ENCODE measurements at regions not wholly inside any gene's neighbourhood (a gene's known extent, or its start where the extent isn't known, plus 50 kb on each side); places are given as distances from the start of the nearest gene placed in this dataset.

DNA sequence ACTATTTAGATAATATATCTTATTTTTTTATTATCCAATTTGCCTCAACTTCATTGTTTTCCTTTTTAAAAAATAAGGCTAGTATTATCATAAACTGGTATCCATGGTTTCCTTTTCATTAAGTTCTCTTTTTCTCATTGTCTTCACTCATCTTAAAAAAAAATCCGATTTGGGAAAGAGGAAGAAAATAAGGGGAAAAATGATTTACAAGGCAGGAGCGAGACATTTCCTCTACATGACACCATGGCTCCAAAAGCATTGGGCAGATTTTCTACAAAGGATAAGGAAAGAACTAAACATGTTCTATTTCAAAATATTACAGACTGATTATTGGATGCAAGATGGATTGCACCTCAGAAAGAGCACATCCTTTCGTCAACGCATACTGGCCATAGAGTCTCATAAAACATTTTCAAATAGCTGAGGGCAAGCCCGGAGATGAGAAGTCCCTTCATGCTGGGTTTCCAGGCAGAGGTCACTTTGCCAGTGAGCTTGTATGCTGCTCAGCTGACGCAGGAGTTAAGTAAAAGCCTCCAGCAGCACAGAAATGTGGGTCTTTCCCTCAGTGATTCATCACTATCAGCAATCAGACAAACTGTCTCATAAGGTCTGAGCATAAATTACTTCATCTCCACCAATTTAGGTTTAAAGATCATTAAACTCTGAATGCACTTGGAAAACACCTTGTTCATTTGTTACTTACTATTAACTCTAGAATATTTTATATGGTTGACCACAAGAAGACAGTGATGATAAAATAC is 129.0 kb upstream of the TNFAIP3 start (continued):
- TF ChIP-seq, protein P1, sequence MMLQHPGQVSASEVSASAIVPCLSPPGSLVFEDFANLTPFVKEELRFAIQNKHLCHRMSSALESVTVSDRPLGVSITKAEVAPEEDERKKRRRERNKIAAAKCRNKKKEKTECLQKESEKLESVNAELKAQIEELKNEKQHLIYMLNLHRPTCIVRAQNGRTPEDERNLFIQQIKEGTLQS (IDR thresholded peaks at IDR 0.05) = no peak
- TF ChIP-seq, protein P2, sequence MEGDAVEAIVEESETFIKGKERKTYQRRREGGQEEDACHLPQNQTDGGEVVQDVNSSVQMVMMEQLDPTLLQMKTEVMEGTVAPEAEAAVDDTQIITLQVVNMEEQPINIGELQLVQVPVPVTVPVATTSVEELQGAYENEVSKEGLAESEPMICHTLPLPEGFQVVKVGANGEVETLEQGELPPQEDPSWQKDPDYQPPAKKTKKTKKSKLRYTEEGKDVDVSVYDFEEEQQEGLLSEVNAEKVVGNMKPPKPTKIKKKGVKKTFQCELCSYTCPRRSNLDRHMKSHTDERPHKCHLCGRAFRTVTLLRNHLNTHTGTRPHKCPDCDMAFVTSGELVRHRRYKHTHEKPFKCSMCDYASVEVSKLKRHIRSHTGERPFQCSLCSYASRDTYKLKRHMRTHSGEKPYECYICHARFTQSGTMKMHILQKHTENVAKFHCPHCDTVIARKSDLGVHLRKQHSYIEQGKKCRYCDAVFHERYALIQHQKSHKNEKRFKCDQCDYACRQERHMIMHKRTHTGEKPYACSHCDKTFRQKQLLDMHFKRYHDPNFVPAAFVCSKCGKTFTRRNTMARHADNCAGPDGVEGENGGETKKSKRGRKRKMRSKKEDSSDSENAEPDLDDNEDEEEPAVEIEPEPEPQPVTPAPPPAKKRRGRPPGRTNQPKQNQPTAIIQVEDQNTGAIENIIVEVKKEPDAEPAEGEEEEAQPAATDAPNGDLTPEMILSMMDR (IDR thresholded peaks at IDR 0.05; ENCODE audit: low read depth, low read length, missing input control) = no peak

DNA sequence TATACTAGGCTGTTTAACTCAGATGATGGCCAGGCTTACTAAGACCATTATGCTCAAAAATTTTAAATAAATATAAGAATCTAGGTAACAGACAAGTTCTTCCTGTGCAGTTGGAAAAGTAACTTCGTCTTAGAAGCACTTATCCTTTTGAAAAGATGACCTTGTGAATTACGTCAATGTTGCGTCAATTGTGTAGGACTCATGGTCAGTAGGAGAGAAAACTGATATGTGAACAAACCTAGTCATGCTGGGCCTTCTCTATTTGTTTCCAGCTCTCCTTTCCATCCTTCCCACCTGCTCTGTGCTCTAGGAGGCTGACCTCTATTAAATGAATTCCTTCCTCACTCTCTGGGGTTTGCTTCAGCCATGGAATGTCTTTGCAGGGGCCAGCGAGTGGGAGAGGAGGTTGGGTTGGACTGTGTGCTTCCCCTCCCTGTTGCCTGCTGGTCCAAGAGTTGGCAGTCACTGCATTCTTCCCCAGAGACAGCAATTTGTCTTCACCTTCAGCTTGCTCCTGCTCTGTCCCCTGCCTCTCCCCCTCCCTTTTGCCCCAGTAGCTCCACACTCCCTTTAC is 128.0 kb upstream of the TNFAIP3 start:
- TF ChIP-seq RAD21 (IDR thresholded peaks at IDR 0.05) = no peak
- no peak for TF ChIP-seq FOXA2 (IDR thresholded peaks at IDR 0.05)
- no peak for TF ChIP-seq NR2F2 (IDR thresholded peaks at IDR 0.05)
- TF ChIP-seq, protein P3, sequence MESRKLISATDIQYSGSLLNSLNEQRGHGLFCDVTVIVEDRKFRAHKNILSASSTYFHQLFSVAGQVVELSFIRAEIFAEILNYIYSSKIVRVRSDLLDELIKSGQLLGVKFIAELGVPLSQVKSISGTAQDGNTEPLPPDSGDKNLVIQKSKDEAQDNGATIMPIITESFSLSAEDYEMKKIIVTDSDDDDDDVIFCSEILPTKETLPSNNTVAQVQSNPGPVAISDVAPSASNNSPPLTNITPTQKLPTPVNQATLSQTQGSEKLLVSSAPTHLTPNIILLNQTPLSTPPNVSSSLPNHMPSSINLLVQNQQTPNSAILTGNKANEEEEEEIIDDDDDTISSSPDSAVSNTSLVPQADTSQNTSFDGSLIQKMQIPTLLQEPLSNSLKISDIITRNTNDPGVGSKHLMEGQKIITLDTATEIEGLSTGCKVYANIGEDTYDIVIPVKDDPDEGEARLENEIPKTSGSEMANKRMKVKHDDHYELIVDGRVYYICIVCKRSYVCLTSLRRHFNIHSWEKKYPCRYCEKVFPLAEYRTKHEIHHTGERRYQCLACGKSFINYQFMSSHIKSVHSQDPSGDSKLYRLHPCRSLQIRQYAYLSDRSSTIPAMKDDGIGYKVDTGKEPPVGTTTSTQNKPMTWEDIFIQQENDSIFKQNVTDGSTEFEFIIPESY (IDR thresholded peaks at IDR 0.05) = no peak
- no peak for TF ChIP-seq TAF1 (conservative IDR thresholded peaks at IDR 0.05)
- no peak for TF ChIP-seq FOXA1 (IDR thresholded peaks at IDR 0.05)
- no peak for TF ChIP-seq HNF4G (IDR thresholded peaks at IDR 0.05)
- TF ChIP-seq, protein P4, sequence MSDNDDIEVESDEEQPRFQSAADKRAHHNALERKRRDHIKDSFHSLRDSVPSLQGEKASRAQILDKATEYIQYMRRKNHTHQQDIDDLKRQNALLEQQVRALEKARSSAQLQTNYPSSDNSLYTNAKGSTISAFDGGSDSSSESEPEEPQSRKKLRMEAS (IDR thresholded peaks at IDR 0.05) = no peak
- TF ChIP-seq EGR1 (IDR thresholded peaks at IDR 0.05; ENCODE audit: low read depth in 2 of 2) = no peak
- TF ChIP-seq HNF4A (conservative IDR thresholded peaks at IDR 0.05) = no peak
- Histone ChIP-seq H3K9me3 (ENCODE audit: control insufficient read depth in 4 of 4, low read length in 3 of 4) (no peaks in the 10 kb centered on the region), H3K4me3 (ENCODE audit: low read depth in 1 of 3, low read length in 3 of 3) (no peak overlapping the region), H3K4me1 (ENCODE audit: control insufficient read depth in 4 of 4, insufficient read depth in 4 of 4, low read length in 3 of 4) (no peaks in the 10 kb centered on the region), H3K27ac (ENCODE audit: low read depth in 1 of 2, low read length in 2 of 2) (no peak overlapping the region), H3K9ac (ENCODE audit: low read depth in 1 of 2, low read length in 2 of 2) (no peak overlapping the region), H3K27me3 (ENCODE audit: control insufficient read depth in 4 of 4, insufficient read depth in 4 of 4, low read length in 3 of 4) (no peaks in the 10 kb centered on the region), H3K36me3 (ENCODE audit: control insufficient read depth in 4 of 4, insufficient read depth in 3 of 4, low read depth in 1 of 4, low read length in 3 of 4) (no peaks in the 10 kb centered on the region)
- no peak for DNase-seq (ENCODE audit: low spot score)
- WGBS = 95% methylated on average over 4 of the region's 4 CpGs

DNA sequence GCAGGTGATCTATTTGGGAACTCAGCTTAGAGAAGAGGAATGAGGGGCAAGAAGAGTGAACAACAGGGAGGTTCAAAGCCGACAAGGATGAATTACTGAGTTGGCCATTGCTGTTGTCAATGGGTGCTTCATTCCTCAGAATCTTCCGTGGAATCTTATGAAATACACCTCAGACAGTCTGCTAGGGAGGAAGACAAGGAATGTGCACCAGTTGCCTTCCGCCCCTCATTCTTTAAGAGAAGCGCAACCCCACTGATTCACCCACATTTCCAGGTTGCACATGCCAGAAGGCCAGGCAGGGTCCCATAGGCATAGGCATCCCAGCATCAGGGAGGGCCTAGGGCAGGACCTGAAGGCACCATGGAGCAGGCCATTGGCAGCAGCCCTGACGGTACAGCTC is 127.5 kb upstream of the TNFAIP3 start:
- TF ChIP-seq, protein P3 (IDR thresholded peaks at IDR 0.05) = no peak
- TF ChIP-seq HNF4G (IDR thresholded peaks at IDR 0.05) = no peak
- DNase-seq (ENCODE audit: low spot score) = no peak
- 97% methylated on average over 5 of the region's 5 CpGs for WGBS
- Histone ChIP-seq H3K27ac (ENCODE audit: low read depth in 1 of 2, low read length in 2 of 2) (no peak overlapping the region), H3K36me3 (ENCODE audit: control insufficient read depth in 4 of 4, insufficient read depth in 3 of 4, low read depth in 1 of 4, low read length in 3 of 4) (no peaks in the 10 kb centered on the region), H3K27me3 (ENCODE audit: control insufficient read depth in 4 of 4, insufficient read depth in 4 of 4, low read length in 3 of 4) (no peaks in the 10 kb centered on the region), H3K4me3 (ENCODE audit: low read depth in 1 of 3, low read length in 3 of 3) (no peak overlapping the region), H3K9ac (ENCODE audit: low read depth in 1 of 2, low read length in 2 of 2) (no peak overlapping the region), H3K4me1 (ENCODE audit: control insufficient read depth in 4 of 4, insufficient read depth in 4 of 4, low read length in 3 of 4) (no peaks in the 10 kb centered on the region), H3K9me3 (ENCODE audit: control insufficient read depth in 4 of 4, low read length in 3 of 4) (no peaks in the 10 kb centered on the region)
